CD4-positive, alpha-beta T cell treated with Interleukin-10 for 1 hour (primary cell): ENCODE measurements at regions not wholly inside any gene's neighbourhood (a gene's known extent, or its start where the extent isn't known, plus 50 kb on each side); places are given as distances from the start of the nearest gene placed in this dataset.

Source experiments
- DNase-seq: peaks from one replicate; pipeline ENCODE4 v3.0.0-alpha.2; 2020

- no peak for DNase-seq
These were observed 186.9 kb upstream of the ADGRL2 start for GRCh38 chr1:81613803-81614202.

GRCh38 chr1:81607924-81608323, 192.8 kb upstream of the ADGRL2 start:
- DNase-seq = no peak

- DNase-seq = no peak
These were observed 193.6 kb upstream of the ADGRL2 start for GRCh38 chr1:81607086-81607485.

- no peak for DNase-seq
These were observed 194.1 kb upstream of the ADGRL2 start for GRCh38 chr1:81606656-81607055.

- no peak for DNase-seq
These were observed 195.7 kb upstream of the ADGRL2 start for GRCh38 chr1:81605023-81605422.

- DNase-seq = no peak
These were observed 199.7 kb upstream of the ADGRL2 start for GRCh38 chr1:81600878-81601622.

GRCh38 chr1:81600363-81600762, 200.4 kb upstream of the ADGRL2 start:
- no peak for DNase-seq

- DNase-seq = no peak
These were observed 202.1 kb upstream of the ADGRL2 start for GRCh38 chr1:81598623-81599022.

GRCh38 chr1:81597720-81598426, 202.9 kb upstream of the ADGRL2 start:
- DNase-seq = no peak

- no peak for DNase-seq
These were observed 204.4 kb upstream of the ADGRL2 start for GRCh38 chr1:81596341-81596740.

GRCh38 chr1:81594206-81594605, 206.5 kb upstream of the ADGRL2 start:
- DNase-seq = no peak

GRCh38 chr1:81592233-81592632, 208.5 kb upstream of the ADGRL2 start:
- no peak for DNase-seq

- DNase-seq = no peak
These were observed 210.6 kb upstream of the ADGRL2 start for GRCh38 chr1:81590171-81590570.

- DNase-seq = no peak
These were observed 212.6 kb upstream of the ADGRL2 start for GRCh38 chr1:81588149-81588548.

- DNase-seq = no peak
These were observed 213.3 kb upstream of the ADGRL2 start for GRCh38 chr1:81587426-81587825.

- DNase-seq = no peak
These were observed 215.4 kb upstream of the ADGRL2 start for GRCh38 chr1:81585371-81585770.

GRCh38 chr1:81584398-81584797, 216.3 kb upstream of the ADGRL2 start:
- no peak for DNase-seq

GRCh38 chr1:81583878-81584277, 216.9 kb upstream of the ADGRL2 start:
- no peak for DNase-seq

- no peak for DNase-seq
These were observed 218.2 kb upstream of the ADGRL2 start for GRCh38 chr1:81582467-81582986.

GRCh38 chr1:81578867-81579266, 221.9 kb upstream of the ADGRL2 start:
- no peak for DNase-seq

- no peak for DNase-seq
These were observed 223.6 kb upstream of the ADGRL2 start for GRCh38 chr1:81577004-81577697.

GRCh38 chr1:81574408-81574807, 226.3 kb upstream of the ADGRL2 start:
- DNase-seq = no peak

- DNase-seq = no peak
These were observed 227.3 kb upstream of the ADGRL2 start for GRCh38 chr1:81573458-81573857.

GRCh38 chr1:81571946-81572345, 228.8 kb upstream of the ADGRL2 start:
- DNase-seq = no peak
